Ecto neural progenitor cell (in vitro differentiated cells): ENCODE measurements at regions not wholly inside any gene's neighbourhood (a gene's known extent, or its start where the extent isn't known, plus 50 kb on each side); places are given as distances from the start of the nearest gene placed in this dataset.

Experiments
- DNase-seq: peaks from one replicate; pipeline ENCODE4 v3.0.0-alpha.2; 2018; ENCODE audit warnings: low spot score

DNA sequence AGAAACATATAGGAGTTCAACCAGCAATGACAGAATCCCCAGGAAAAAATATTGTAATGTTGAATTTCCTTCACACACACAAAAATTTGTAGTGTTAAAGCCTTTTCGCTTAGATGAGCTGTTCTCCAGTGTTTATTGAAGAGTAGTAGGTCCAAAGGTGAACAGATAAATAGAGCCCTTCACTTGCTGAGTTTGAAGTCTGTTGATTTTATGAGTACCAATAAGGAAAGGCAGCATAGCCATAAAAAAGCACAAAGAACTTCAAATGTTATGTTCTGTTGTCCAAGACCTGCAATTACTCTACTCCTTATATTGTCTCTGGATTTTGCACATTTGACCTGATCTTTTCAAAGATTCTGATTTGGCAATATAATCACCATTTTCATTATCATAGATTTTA, 362.7 kb upstream of the B3GALT2 start:
- no peak for DNase-seq

DNA sequence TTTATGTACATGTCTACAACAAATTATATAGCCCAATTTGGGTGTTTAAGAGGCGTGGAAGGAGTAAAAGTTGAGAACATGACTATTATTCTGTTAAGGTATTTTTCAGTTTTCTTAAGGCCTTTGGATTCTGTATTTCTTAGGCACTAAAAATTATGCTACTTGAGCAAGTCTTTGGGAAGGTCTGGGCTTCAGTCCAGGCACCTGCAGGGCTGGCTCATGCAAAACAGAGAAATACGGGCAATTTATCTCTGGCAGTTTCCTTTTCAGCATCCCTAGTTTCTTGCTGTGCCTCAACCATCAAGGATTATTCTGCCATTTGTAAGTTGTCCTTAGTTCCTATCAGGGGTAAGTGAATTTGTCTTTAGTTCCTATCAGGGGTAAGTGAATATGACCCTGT, 358.8 kb upstream of the B3GALT2 start:
- DNase-seq, result no peak

DNA sequence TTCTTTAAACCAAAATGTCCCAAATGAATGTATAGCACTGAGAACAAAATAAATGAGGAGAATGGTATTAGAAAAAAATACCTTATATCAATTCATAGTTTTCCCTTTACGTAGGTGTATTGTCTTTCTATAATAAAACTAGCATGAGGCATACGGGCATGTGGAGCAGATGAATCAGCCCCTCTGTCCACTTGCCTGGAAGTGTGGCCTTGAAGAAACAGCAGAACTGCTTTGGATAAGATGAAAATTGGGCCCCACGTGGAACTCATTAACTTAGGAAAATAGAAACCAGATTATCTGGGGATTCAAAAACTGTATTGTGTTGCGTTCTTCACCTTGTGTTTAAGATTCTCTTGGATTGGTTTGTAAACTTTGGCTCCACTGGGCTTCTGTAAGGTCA, 356.8 kb upstream of the B3GALT2 start:
- no peak for DNase-seq

DNA sequence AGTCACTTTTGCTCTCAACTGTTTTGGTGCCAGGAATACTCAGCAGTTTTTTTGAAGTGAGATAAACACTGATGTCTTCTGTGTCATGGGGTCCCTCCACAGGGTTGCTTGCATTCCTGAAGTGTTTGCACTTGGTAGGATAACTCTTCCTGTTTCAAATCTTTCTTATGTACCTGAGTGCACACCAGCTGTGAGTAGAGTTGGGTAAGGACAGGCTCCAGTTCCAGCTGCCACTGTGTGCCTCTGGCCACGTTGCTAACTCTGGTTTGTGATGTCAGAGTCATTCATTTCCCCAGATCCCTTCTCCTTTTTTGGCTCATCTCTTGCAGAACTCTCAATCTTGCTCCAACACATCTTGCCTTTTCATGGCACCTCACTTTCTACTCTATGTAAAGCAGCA, 356.3 kb upstream of the B3GALT2 start:
- DNase-seq, result no peak

GRCh38 chr1:193540511-193540910, 354.1 kb upstream of the B3GALT2 start:
- no peak for DNase-seq

GRCh38 chr1:193539731-193540459, 353.5 kb upstream of the B3GALT2 start:
- no peak for DNase-seq

DNA sequence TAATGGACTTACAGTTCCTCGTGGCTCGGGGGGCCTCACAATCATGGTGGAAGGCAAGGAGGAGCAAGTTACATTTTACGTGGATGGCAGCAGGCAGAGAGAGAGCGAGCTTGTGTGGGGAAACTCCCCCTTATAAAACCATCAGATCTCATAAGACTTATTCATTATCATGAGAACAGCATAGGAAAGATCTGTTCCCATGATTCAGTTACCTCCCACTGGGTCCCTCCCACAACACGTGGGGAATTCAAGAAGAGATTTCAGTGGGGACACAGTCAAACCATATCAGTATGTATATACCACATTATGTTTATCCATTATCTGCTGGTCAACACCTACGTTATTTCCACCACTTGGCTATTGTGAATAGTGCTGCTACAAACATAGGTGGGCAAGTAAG, 352.3 kb upstream of the B3GALT2 start:
- no peak for DNase-seq

DNA sequence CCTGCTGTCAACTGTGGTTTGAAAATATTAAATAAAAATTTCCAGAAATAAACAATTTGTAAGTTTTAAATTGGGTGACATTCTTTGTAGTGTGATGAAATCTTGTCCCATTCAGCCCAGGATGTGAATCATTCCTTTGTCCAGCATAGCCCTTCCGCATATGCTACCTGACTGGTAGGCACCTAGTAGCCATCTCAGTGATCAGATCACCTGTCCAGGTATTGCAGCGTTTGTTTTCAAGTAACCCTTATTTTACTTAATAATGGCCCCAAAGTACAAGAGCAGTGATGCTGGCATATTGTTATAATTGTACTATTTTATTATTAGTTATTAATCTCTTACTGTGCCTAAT, 351.6 kb upstream of the B3GALT2 start:
- no peak for DNase-seq

- no peak for DNase-seq
These were observed 351.0 kb upstream of the B3GALT2 start for GRCh38 chr1:193537266-193538002.

- no peak for DNase-seq
These were observed 347.4 kb upstream of the B3GALT2 start for GRCh38 chr1:193533853-193534252.

DNA sequence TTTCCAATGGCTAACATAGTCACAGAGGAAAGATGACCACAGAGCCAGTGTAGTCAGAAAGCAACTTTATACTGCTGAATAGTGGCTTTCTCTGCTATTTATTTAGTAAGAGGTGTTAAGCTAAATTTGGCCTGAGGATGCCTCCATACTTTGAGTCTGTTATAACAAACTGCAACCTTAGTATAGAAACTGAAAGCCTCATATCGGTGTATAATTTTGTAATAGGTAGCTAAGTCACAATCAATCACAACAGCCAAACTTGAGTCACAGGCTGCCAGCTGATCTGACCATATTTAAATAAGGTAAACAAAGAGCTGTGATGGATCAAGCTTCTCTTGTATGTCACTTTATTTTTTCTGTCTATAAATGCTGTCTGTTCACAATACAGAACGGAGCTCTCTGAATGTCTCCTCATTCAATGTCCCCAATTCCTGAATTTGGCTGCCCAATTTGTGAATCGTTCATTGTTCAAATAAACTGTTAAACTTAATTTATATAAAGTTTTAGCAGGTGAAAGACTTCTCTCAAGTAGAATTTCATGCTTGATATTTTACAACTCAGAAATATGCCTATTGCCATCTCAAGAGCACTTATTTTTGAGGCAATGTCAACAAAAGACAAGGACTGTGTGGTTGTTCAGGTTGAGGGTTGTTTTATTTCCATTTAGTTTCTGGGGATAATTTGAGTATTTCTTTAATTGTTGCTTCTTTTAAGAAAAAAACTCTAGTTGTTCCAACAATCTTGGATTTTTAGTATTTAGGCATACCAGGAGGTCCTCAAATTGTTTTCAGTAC, 339.7 kb upstream of the B3GALT2 start:
- DNase-seq, result no peak

DNA sequence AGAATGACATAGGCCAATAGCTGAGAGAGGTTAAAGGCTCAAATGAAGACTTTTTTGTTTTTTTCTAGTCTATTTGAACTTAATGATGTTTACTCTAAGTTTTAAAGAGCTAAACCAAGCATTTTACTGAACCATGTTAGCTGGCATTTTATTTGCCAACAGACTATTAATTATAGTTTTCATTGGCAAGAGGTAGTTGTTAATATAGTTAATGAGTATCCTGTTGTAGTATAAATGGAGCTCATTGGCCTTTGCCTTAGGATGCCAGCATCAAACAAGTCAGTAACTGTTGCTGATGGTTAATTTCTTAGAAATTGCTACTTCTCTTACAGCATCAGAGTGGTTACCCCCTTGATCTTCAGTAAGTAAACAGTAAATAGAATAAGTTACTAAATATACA, 339.0 kb upstream of the B3GALT2 start:
- DNase-seq, result no peak

DNA sequence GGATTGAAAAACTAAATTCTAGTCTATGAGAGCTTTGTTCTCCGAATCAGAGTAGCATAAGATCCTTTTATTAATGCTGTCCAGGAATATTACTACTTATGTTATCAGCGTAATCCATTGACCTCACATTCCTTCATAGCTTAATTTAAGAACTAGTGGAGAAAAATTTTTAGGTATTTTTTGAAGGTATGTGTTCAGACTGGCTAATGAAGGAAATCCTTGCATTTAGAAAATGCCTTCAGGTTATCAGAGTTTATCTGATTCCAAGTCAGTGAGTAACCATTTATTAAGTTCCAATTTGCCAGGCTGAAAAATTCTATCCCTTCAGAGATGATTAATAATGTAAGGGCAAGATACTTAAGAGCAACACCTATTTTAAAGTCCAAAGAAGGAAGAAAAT, 338.2 kb upstream of the B3GALT2 start:
- DNase-seq, result no peak

DNA sequence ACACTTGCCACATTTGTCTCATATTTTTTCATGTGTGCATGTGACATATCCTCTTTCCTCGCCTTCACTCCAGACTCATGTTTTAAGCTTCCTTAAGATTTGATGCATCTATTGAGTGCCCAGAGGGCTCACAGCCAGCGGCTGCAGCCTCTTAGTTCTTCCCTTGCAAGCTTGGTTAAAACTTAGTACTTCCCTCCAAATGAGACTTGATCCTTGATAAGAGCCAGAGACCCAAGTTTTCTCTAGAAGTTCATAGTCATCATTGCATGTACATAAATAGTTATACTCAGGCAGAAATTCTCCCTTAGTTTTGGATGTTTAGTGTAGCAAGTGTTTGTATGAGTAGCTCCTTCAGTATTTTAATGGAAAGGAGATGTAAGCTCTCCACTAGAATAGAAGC, 337.6 kb upstream of the B3GALT2 start:
- no peak for DNase-seq

GRCh38 chr1:193520472-193520871, 334.1 kb upstream of the B3GALT2 start:
- no peak for DNase-seq

DNA sequence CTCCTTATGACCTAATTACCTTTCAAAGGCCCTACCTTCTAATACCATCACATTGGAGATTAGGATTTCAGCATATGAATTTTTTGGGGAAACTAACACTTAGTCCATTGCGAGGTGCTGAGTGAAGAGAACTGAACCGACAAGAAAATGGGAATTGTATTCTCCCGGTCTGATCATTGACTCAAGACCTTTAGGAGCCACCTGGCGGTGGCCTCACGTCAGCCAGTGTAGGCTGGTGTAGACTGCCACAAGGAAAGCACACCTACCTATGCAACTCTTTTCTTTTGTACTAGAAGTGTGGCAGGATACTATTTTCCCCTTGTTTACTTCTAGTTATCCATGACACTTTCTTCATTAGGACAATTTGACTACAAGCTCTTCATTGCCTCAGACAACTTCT, 333.5 kb upstream of the B3GALT2 start:
- no peak for DNase-seq

DNA sequence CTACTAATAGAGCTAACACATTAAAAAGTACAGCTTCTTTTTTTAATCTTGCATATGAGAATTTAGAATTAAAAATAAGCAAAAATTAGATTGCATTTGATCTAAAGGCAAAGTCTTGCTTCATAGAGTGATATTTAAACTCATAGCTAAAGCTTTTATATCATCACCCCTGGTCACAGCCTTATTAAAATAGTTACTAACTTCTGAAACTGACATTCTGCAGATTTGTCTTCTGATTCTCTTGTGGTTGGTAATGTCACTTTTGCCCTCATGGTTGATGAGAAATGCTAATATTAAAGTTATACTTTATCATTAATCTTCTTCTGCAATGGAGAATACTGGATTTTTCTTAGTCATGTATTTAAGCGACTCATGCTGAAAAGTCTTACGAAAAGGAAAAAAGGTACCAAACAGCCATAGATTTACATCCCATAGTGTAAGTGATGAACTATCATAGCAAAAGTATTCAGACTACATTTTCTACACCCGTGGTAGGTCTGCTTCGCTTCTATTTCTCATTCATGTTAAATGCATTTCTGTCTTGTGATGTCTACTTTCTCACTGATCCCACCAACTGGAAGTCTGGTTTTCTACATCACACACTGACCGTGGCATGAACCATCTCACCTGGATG, 330.5 kb upstream of the B3GALT2 start:
- no peak for DNase-seq

DNA sequence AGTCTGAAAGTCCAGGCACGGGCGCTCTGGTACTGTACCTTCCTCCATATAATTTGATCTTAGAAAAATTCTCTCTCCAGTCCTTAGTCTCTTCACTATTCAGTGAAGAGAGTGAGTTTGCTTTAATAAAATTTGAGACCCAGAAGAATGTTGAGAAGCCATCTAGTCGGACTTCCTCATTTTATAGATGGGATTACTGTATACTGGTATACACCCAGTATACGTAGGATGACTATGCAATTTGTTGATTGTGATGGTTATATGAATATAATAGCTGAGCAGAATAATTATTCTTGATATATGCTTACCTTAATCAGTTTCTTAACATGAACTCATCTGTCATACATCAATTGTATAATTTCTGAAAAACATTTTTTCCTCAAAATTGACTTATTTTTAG, 328.0 kb upstream of the B3GALT2 start:
- no peak for DNase-seq

GRCh38 chr1:193513032-193513431, 326.6 kb upstream of the B3GALT2 start:
- no peak for DNase-seq

- DNase-seq, result no peak
These were observed 318.5 kb upstream of the B3GALT2 start for GRCh38 chr1:193504920-193505319.

DNA sequence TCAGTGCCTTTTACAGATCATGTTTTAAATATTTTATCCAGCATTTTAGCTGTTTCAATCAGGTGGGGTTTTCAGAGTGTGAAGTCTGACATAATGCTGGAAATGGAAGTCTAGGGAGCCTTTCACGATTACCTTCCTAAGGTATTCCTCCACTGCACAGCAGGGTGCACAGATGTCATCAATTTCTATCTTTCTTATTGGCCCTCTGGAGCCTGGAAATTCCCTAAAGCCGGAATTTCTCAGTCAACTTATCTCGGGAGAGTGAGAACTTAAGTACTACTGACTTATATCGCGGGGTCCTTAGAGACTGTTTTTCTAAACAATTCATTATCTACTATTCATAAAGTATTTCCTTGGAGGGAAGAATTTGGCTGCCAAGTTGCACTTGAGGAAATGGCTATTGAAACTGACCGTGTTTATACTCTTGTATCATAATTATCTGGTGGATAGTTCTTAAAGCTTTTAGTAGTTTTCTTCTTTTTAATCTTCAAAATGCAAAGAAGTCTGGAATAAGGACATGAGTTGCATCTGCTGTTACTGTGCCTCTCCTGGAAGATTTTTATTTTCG, 311.8 kb upstream of the B3GALT2 start:
- no peak for DNase-seq

GRCh38 chr1:193494368-193494767, 308.0 kb upstream of the B3GALT2 start:
- DNase-seq, result no peak
